OCI-M2 (cell line): ENCODE measurements at regions not wholly inside any gene's neighbourhood (a gene's known extent, or its start where the extent isn't known, plus 50 kb on each side); places are given as distances from the start of the nearest gene placed in this dataset.
"Not testable (repeated sequence)": the region's sequence is repeated elsewhere in the genome, so short reads cannot be mapped to it uniquely, and the experiment has no call there.

Experiments used
- DNase-seq: peaks from one replicate; lab custom pipeline; 2025; ENCODE audit not compliant: unreplicated experiment; lab: John Stamatoyannopoulos, UW

GRCh38 chr14:85050180-85050579 lies 479.8 kb upstream of the FLRT2 start:
- DNase-seq: no peak

GRCh38 chr14:85052646-85053045 lies 477.3 kb upstream of the FLRT2 start:
- no peak for DNase-seq

- DNase-seq: no peak
Observed at GRCh38 chr14:85054178-85054577, 475.8 kb upstream of the FLRT2 start.

GRCh38 chr14:85056267-85056666 lies 473.7 kb upstream of the FLRT2 start:
- DNase-seq: no peak

GRCh38 chr14:85057221-85057620 lies 472.7 kb upstream of the FLRT2 start:
- DNase-seq: no peak

- no peak for DNase-seq
Observed at GRCh38 chr14:85058150-85058549, 471.8 kb upstream of the FLRT2 start.

GRCh38 chr14:85060121-85060520 lies 469.8 kb upstream of the FLRT2 start:
- no peak for DNase-seq

GRCh38 chr14:85061256-85061655 lies 468.7 kb upstream of the FLRT2 start:
- DNase-seq: no peak

- no peak for DNase-seq
Observed at GRCh38 chr14:85063747-85064146, 466.2 kb upstream of the FLRT2 start.

- DNase-seq: no peak
Observed at GRCh38 chr14:85071447-85071846, 458.5 kb upstream of the FLRT2 start.

- DNase-seq: no peak
Observed at GRCh38 chr14:85074955-85075354, 455.0 kb upstream of the FLRT2 start.

GRCh38 chr14:85075694-85076476 lies 454.1 kb upstream of the FLRT2 start:
- DNase-seq: no peak

GRCh38 chr14:85077716-85078115 lies 452.2 kb upstream of the FLRT2 start:
- not testable (repeated sequence) for DNase-seq

- peak; percentile 67 for DNase-seq
Observed at GRCh38 chr14:85079842-85080730, 449.9 kb upstream of the FLRT2 start.

GRCh38 chr14:85084344-85084743 lies 445.6 kb upstream of the FLRT2 start:
- DNase-seq: no peak

- no peak for DNase-seq
Observed at GRCh38 chr14:85085981-85086380, 444.0 kb upstream of the FLRT2 start.

GRCh38 chr14:85087201-85087600 lies 442.7 kb upstream of the FLRT2 start:
- no peak for DNase-seq

GRCh38 chr14:85088192-85088591 lies 441.8 kb upstream of the FLRT2 start:
- no peak for DNase-seq

- DNase-seq: no peak
Observed at GRCh38 chr14:85090681-85091080, 439.3 kb upstream of the FLRT2 start.

GRCh38 chr14:85093631-85094330 lies 436.2 kb upstream of the FLRT2 start:
- no peak for DNase-seq

GRCh38 chr14:85102591-85102990 lies 427.4 kb upstream of the FLRT2 start:
- DNase-seq: no peak

- DNase-seq: no peak
Observed at GRCh38 chr14:85106506-85106905, 423.4 kb upstream of the FLRT2 start.
